ENCODE measurements at regions not wholly inside any gene's neighbourhood (a gene's known extent, or its start where the extent isn't known, plus 50 kb on each side); places are given as distances from the start of the nearest gene placed in this dataset.

DNA sequence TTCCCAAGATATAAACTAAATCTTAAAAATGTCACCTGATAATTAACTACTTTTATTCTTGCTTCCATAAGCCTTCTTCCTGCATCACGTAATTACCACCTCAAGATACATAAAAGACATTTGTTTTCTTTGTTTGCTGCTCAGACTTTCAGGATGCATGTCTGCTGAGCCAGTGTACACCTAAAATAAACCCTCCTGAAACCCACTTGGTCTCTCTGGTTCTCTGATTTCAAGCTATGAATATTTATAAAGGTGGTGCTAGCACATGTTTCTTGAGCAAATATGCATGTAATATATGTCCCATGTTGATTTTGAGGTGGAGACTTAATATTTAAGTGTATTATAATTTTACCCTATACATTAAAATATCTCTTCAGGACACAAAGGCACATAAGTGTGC is 1627.7 kb upstream of the CDH9 start:
- no peaks in the 10 kb centered on the region for H3K27me3 ChIP-seq (ENCODE audit: control insufficient read depth, insufficient read depth, low read length)
- no peak overlapping the region for H3K4me3 ChIP-seq (ENCODE audit: low read length in 3 of 3)
- no peaks in the 10 kb centered on the region for H3K9me3 ChIP-seq (ENCODE audit: control insufficient read depth in 2 of 3, insufficient read depth in 1 of 3, low read length in 3 of 3)
- no peak for TF ChIP-seq CTCF (IDR thresholded peaks at IDR 0.05; ENCODE audit: borderline replicate concordance, extremely low read depth, insufficient read depth)
- no peak overlapping the region for H3K27ac ChIP-seq (ENCODE audit: low read depth in 2 of 2, low read length in 2 of 2)
- FAIRE-seq (no peak), DNase-seq (no peak)
- no peaks in the 10 kb centered on the region for H3K36me3 ChIP-seq (ENCODE audit: control insufficient read depth in 2 of 3, insufficient read depth in 3 of 3, low read length in 3 of 3)
- intact Hi-C loops (cut with DNase I): no loop called here
- H3K9ac ChIP-seq (ENCODE audit: low read length in 3 of 3): no peak overlapping the region
- no peaks in the 10 kb centered on the region for H3K4me1 ChIP-seq (ENCODE audit: control insufficient read depth in 2 of 3, insufficient read depth in 2 of 3, low read depth in 1 of 3, low read length in 3 of 3)

DNA sequence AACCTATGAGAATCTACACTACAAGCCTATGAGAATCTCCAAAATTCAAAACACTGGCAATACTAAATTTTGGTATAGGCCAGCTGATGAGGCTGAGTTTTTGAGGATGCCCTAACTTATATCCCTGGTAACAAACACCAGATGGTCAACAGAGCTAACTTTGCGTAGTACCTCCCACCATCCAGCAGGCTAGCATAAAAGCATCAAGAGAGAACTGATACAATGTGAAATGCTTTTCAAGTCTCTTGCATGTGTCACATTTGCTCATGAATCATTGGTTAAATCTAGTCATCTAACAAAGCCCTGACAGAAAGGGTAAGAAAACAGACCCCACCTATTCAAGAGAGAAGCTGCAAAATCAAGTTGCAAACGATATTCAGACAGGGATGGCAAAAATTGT is 1609.7 kb upstream of the CDH9 start:
- intact Hi-C loops (cut with DNase I): no loop called here
- H3K27ac ChIP-seq (ENCODE audit: low read depth in 2 of 2, low read length in 2 of 2): no peak overlapping the region
- TF ChIP-seq CTCF (IDR thresholded peaks at IDR 0.05; ENCODE audit: borderline replicate concordance, extremely low read depth, insufficient read depth): no peak

DNA sequence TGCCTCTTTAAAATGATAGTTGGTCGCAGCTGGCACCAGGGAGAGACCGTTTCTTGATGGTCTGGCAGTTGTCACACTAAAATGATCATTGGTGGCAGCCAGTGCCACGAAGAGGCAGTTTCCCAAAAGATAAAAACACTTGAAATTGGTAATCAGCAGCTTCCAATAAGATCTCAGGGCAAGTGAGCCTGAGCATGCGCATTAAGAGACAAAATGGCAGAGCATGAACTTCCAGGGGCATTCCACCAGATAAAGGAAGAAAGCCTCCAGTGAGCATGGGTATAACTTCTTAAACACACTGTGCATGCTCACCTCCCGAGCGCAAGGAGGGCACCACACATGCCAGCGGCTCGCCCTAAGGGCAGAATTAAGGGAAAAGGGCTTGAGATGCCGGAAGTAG is 1594.2 kb upstream of the CDH9 start:
- FAIRE-seq: no peak
- TF ChIP-seq CTCF (IDR thresholded peaks at IDR 0.05; ENCODE audit: borderline replicate concordance, extremely low read depth, insufficient read depth): no peak
- no peaks in the 10 kb centered on the region for H3K4me1 ChIP-seq (ENCODE audit: control insufficient read depth in 2 of 3, insufficient read depth in 2 of 3, low read depth in 1 of 3, low read length in 3 of 3)
- DNase-seq: no peak
- H3K9ac ChIP-seq (ENCODE audit: low read length in 3 of 3): no peak overlapping the region
- no peaks in the 10 kb centered on the region for H3K9me3 ChIP-seq (ENCODE audit: control insufficient read depth in 2 of 3, insufficient read depth in 1 of 3, low read length in 3 of 3)
- H3K4me3 ChIP-seq (ENCODE audit: low read length in 3 of 3): no peak overlapping the region
- no peak overlapping the region for H3K27ac ChIP-seq (ENCODE audit: low read depth in 2 of 2, low read length in 2 of 2)
- H3K27me3 ChIP-seq (ENCODE audit: control insufficient read depth, insufficient read depth, low read length): no peaks in the 10 kb centered on the region
- intact Hi-C loops (cut with DNase I): no loop called here
- H3K36me3 ChIP-seq (ENCODE audit: control insufficient read depth in 2 of 3, insufficient read depth in 3 of 3, low read length in 3 of 3): no peaks in the 10 kb centered on the region

More for the DNA sequence above, 1609.7 kb upstream of the CDH9 start:
- Histone ChIP-seq H3K4me3 (ENCODE audit: low read length in 3 of 3) (no peak overlapping the region), H3K9ac (ENCODE audit: low read length in 3 of 3) (no peak overlapping the region), H3K4me1 (ENCODE audit: control insufficient read depth in 2 of 3, insufficient read depth in 2 of 3, low read depth in 1 of 3, low read length in 3 of 3) (no peaks in the 10 kb centered on the region), H3K27me3 (ENCODE audit: control insufficient read depth, insufficient read depth, low read length) (no peaks in the 10 kb centered on the region), H3K9me3 (ENCODE audit: control insufficient read depth in 2 of 3, insufficient read depth in 1 of 3, low read length in 3 of 3) (no peaks in the 10 kb centered on the region), H3K36me3 (ENCODE audit: control insufficient read depth in 2 of 3, insufficient read depth in 3 of 3, low read length in 3 of 3) (no peaks in the 10 kb centered on the region)
- DNase-seq: peak in 1 of 5 donors; percentile 2
- no peak for FAIRE-seq

DNA sequence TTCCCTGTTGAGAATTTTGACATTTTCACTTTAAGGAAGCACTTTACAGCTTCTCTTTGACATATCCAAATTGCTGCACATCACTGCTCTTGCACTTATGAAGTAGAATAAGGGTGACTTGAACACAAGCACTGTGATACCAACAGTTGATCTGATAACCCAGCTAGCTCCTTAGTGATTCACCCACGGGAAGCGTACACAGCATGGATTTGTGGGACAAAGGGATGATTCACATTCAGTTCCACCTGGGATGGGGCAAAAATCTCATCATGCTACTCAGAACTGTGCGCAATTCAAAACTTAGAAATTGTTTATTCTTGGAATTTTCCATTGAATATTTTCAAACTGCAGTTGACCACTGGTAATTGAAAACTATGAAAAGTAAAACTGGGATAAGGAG is 1565.5 kb upstream of the CDH9 start:
- no peak overlapping the region for H3K4me3 ChIP-seq (ENCODE audit: low read length in 3 of 3)
- peaks cover 0 to 6% (median 0%) of the 10 kb centered on the region in 3 donors for H3K9me3 ChIP-seq (ENCODE audit: control insufficient read depth in 2 of 3, insufficient read depth in 1 of 3, low read length in 3 of 3)
- H3K9ac ChIP-seq (ENCODE audit: low read length in 3 of 3): no peak overlapping the region
- no peak for FAIRE-seq
- DNase-seq: no peak
- intact Hi-C loops (cut with DNase I): no loop called here
- H3K27me3 ChIP-seq (ENCODE audit: control insufficient read depth, insufficient read depth, low read length): no peaks in the 10 kb centered on the region
- H3K36me3 ChIP-seq (ENCODE audit: control insufficient read depth in 2 of 3, insufficient read depth in 3 of 3, low read length in 3 of 3): no peaks in the 10 kb centered on the region
- TF ChIP-seq CTCF (IDR thresholded peaks at IDR 0.05; ENCODE audit: borderline replicate concordance, extremely low read depth, insufficient read depth): no peak
- H3K4me1 ChIP-seq (ENCODE audit: control insufficient read depth in 2 of 3, insufficient read depth in 2 of 3, low read depth in 1 of 3, low read length in 3 of 3): no peaks in the 10 kb centered on the region
- H3K27ac ChIP-seq (ENCODE audit: low read depth in 2 of 2, low read length in 2 of 2): no peak overlapping the region
